RWPE2 (cell line): ENCODE measurements at regions not wholly inside any gene's neighbourhood (a gene's known extent, or its start where the extent isn't known, plus 50 kb on each side); places are given as distances from the start of the nearest gene placed in this dataset.

Experiments used
- ATAC-seq: fragments of 200-7000 bp; cut with Tn5 transposase; 3 replicates; pipeline ENCODE4 v1.9.1; 2021; ENCODE audit warnings: low read depth
- DNase-seq: peaks from one replicate; pipeline ENCODE4 v3.0.0-alpha.2; 2020; ENCODE audit warnings: low spot score
- H3K27ac ChIP-seq: fragments of 450-650 bp; 2 replicates; pipeline ENCODE4 v1.5.1; 2017; ENCODE audit warnings: mild to moderate bottlenecking; ENCODE audit not compliant: poor library complexity, severe bottlenecking
- H3K27me3 ChIP-seq: fragments of 250-450 bp; sonication (Bioruptor Pico); 2 replicates; pipeline ENCODE4 v1.5.1; 2021; ENCODE audit warnings: mild to moderate bottlenecking, moderate library complexity; ENCODE audit not compliant: insufficient read depth, poor library complexity, severe bottlenecking
- H3K36me3 ChIP-seq: fragments of 250-450 bp; sonication (Bioruptor Pico); 2 replicates; pipeline ENCODE4 v1.5.1; 2020; ENCODE audit warnings: low read depth, mild to moderate bottlenecking, moderate library complexity
- H3K4me1 ChIP-seq: fragments of 250-450 bp; sonication (Bioruptor Pico); 2 replicates; pipeline ENCODE4 v1.5.1; 2021; ENCODE audit warnings: mild to moderate bottlenecking, moderate library complexity; ENCODE audit not compliant: insufficient read depth, poor library complexity, severe bottlenecking
- H3K4me3 ChIP-seq: fragments of 250-450 bp; sonication (Bioruptor Pico); 2 replicates; pipeline ENCODE4 v1.5.1; 2021; ENCODE audit warnings: mild to moderate bottlenecking, moderate library complexity; ENCODE audit not compliant: severe bottlenecking
- H3K9me3 ChIP-seq: fragments of 250-450 bp; sonication (Bioruptor Pico); 2 replicates; pipeline ENCODE4 v1.5.1; 2021; ENCODE audit warnings: mild to moderate bottlenecking, moderate library complexity; ENCODE audit not compliant: severe bottlenecking
- TF ChIP-seq, protein P1 (sequence below): fragments of 450-650 bp; IDR thresholded peaks from one replicate; pipeline ENCODE4 v1.5.1; 2017; ENCODE audit warnings: mild to moderate bottlenecking, moderate library complexity; ENCODE audit not compliant: poor library complexity, severe bottlenecking

DNA sequence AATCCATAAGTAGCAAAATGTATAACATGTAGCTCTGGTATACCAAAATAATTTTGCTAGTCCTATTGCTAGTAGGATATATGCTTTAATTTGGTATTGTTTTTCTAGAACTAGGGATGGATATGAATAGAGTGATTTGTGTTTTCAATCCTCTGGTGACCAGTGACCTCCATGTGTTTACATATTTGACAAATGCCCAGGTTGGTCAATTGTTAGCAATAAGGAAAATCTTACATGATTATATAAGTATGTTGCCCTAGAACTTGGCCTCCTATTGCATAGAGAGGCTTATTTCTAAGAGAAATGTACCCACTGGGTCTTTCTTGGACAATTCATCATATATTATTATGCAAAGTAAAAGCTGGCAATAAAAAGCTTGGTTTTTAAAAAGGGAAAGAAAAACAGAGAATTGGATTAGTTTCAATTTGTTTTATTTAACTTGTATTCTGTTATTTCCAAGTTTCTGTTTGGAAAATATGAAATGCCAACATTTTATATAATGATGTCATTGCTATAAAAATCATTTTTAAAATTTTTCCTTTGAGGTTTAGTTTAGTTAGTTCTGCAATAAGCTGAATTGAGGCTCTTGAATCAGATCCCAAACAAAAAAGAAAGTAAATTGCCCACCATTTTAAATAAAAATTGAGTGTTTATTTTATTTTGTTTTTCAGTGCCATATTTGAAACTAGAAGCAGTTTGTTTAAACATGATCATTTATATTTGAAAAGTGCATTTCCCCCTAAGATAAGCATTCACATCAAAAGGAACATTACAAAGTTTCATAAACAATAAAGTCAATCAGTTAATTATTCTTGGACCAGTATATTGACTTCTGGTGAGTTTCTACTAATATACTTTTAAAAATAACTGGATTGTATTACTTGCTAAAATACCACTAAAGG is 210.9 kb downstream of the ZC3H11B start:
- no peak overlapping the region for H3K27ac ChIP-seq
- ATAC-seq (no peak), DNase-seq (no peak)
- no peak overlapping the region for H3K4me3 ChIP-seq
- no peaks in the 10 kb centered on the region for H3K36me3 ChIP-seq
- TF ChIP-seq, protein P1, sequence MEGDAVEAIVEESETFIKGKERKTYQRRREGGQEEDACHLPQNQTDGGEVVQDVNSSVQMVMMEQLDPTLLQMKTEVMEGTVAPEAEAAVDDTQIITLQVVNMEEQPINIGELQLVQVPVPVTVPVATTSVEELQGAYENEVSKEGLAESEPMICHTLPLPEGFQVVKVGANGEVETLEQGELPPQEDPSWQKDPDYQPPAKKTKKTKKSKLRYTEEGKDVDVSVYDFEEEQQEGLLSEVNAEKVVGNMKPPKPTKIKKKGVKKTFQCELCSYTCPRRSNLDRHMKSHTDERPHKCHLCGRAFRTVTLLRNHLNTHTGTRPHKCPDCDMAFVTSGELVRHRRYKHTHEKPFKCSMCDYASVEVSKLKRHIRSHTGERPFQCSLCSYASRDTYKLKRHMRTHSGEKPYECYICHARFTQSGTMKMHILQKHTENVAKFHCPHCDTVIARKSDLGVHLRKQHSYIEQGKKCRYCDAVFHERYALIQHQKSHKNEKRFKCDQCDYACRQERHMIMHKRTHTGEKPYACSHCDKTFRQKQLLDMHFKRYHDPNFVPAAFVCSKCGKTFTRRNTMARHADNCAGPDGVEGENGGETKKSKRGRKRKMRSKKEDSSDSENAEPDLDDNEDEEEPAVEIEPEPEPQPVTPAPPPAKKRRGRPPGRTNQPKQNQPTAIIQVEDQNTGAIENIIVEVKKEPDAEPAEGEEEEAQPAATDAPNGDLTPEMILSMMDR: no peak
- no peaks in the 10 kb centered on the region for H3K4me1 ChIP-seq
- H3K9me3 ChIP-seq: no peaks in the 10 kb centered on the region
- no peaks in the 10 kb centered on the region for H3K27me3 ChIP-seq

DNA sequence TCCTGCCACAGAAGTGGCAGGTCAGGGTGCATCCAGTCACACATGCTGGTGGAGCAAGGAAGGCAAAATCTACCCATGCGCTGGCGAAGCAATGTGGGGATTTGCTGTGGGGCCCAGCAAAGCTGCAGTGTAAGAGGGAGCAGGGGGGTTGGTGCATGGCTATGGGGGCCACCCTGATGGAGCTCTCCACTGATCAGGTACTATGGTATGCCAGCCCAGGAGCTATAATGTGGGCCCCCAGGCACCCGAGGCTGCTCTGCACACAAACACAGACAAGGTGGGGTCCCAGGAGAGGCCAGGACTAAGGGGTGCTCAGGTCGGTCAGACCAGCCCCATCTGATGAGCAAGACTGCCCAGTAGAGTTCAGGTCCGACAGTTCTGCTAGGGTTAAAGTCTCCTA is 213.5 kb downstream of the ZC3H11B start:
- Histone ChIP-seq H3K27ac (no peak overlapping the region), H3K4me1 (no peaks in the 10 kb centered on the region), H3K9me3 (no peaks in the 10 kb centered on the region), H3K4me3 (no peak overlapping the region), H3K36me3 (no peaks in the 10 kb centered on the region), H3K27me3 (no peaks in the 10 kb centered on the region)
- ATAC-seq (no peak), DNase-seq (no peak)
- TF ChIP-seq, protein P1: no peak

DNA sequence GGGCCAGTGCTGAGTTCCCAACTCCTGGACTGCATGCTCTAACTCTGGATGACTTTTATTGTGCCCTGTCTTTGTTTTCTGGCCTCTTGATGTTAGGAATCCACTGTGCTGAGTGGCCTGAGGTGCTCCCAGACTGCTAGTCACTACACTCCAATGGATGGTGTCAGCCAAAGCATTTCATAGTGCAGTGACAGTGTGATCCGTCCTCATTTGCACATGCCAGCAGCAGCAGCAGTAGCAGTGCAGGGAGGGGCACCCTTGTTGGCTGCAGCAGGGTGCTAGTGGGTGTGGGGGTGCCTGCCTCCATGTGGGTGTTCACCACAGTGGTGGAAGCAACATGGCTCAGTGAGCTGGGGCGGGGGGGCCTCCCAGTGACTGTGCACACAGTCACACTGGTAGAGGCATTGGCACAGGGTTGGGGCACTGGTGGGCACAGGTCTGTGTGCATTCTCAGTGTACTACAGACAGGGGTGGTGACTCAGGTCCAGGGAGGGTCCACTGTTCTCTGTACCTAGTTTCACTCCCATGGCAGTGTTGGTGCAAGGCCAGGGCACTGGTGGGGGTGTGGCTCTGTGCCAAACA is 214.0 kb downstream of the ZC3H11B start:
- ATAC-seq (no peak), DNase-seq (no peak)
- Histone ChIP-seq H3K9me3 (no peaks in the 10 kb centered on the region), H3K36me3 (no peaks in the 10 kb centered on the region), H3K4me1 (no peaks in the 10 kb centered on the region), H3K4me3 (no peak overlapping the region), H3K27ac (no peak overlapping the region), H3K27me3 (no peaks in the 10 kb centered on the region)
- TF ChIP-seq, protein P1: no peak

DNA sequence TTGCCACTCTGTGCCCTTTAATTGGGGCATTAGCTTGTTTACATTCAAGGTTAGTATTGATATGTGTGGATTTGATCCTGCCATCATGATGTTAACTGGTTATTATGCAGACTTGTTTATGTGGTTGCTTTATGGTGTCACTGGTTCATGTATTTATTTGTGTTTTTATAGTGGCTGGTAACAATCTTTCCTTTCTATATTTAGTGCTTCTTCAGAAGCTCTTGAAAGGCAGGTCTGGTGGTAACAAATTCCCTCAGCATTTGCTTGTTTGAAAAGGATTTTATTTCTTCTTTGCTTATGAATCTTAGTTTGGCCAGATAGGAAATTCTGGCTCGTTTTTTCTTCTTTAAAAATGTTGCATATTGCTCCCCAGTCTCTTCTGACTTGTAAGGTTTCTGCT is 215.4 kb downstream of the ZC3H11B start:
- ATAC-seq (no peak), DNase-seq (no peak)
- Histone ChIP-seq H3K4me1 (no peaks in the 10 kb centered on the region), H3K9me3 (no peaks in the 10 kb centered on the region), H3K27ac (no peak overlapping the region), H3K36me3 (no peaks in the 10 kb centered on the region), H3K27me3 (no peaks in the 10 kb centered on the region), H3K4me3 (no peak overlapping the region)
- TF ChIP-seq, protein P1: no peak

DNA sequence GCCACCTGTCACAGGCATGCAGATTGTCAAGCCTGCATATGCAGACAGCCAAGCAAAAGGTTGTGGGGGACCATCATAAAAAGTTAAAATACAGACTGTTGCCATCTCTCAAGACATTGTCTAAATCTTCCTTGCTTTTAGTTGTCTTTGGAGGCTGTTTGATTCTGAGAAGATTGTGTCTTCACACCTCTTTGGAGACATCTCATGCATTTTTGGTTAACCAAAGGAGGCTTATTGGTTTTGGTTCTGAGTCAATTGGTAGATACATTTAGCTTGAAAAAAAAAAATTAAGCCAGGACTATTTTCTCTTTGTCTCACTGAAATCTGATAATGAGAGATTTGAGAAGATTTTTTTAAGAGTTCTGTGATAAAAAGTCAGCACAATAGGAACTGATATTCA is 217.6 kb downstream of the LYPLAL1 start:
- H3K27ac ChIP-seq: no peak overlapping the region

More for the DNA sequence above, 217.6 kb downstream of the LYPLAL1 start:
- TF ChIP-seq, protein P1: no peak
- Histone ChIP-seq H3K9me3 (no peaks in the 10 kb centered on the region), H3K36me3 (no peaks in the 10 kb centered on the region), H3K4me3 (no peak overlapping the region), H3K27me3 (no peaks in the 10 kb centered on the region), H3K4me1 (no peaks in the 10 kb centered on the region)
- no peak for DNase-seq
- ATAC-seq: no peak
